Upper lobe of left lung (tissue), 6 donors: ENCODE measurements at regions not wholly inside any gene's neighbourhood (a gene's known extent, or its start where the extent isn't known, plus 50 kb on each side); places are given as distances from the start of the nearest gene placed in this dataset.

Experiments
- ATAC-seq, 2 donors: fragments of 200-7000 bp; cut with Tn5 transposase; one replicate each; pipeline ENCODE4 v1.9.1; 2022; ENCODE audit warnings: mild to moderate bottlenecking in 2 of 2, moderate library complexity in 2 of 2; ENCODE audit not compliant: low FRiP score in 2 of 2
- DNase-seq, 2 donors: peaks; one replicate each; pipeline ENCODE4 v3.0.0-alpha.2; 2019 to 2020
- H3K27ac ChIP-seq, 4 donors: fragments of 200-600 bp; sonication (generic); one replicate each; pipeline ENCODE4 v1.5.1; 2016 to 2019
- H3K27me3 ChIP-seq, 4 donors: fragments of 200-600 bp; sonication (generic); one replicate each; pipeline ENCODE4 v1.5.1; 2017 to 2019
- H3K36me3 ChIP-seq, 4 donors: fragments of 200-600 bp; sonication (generic); one replicate each; pipeline ENCODE4 v1.5.1; 2016 to 2019
- H3K4me1 ChIP-seq, 4 donors: fragments of 200-600 bp; sonication (generic); one replicate each; pipeline ENCODE4 v1.5.1; 2018 to 2019
- H3K4me3 ChIP-seq, 4 donors: fragments of 200-600 bp; sonication (generic); one replicate each; pipeline ENCODE4 v1.5.1; 2017 to 2019; ENCODE audit warnings: mild to moderate bottlenecking in 2 of 4, moderate library complexity in 1 of 4
- H3K9me3 ChIP-seq, 4 donors: fragments of 200-600 bp; sonication (generic); one replicate each; pipeline ENCODE4 v1.5.1; 2018 to 2019
- EP300 ChIP-seq, 4 donors: sonication (generic); formaldehyde crosslinking; IDR thresholded peaks; one replicate each; pipeline ENCODE4 v1.5.1; 2017; ENCODE audit warnings: antibody characterized with exemption in 4 of 4, control low read depth in 2 of 4
- POLR2A ChIP-seq, 4 donors: fragments of 450-650 bp; IDR thresholded peaks; one replicate each; pipeline ENCODE4 v1.5.1; 2016 to 2017; ENCODE audit warnings: antibody characterized with exemption in 4 of 4, mild to moderate bottlenecking in 2 of 4
- POLR2AphosphoS5 ChIP-seq, 2 donors: sonication (generic); formaldehyde crosslinking; IDR thresholded peaks; one replicate each; pipeline ENCODE4 v1.5.1; 2017; ENCODE audit warnings: antibody characterized with exemption in 2 of 2
- WGBS, 2 donors: methylation state at CpG; one replicate each; pipeline ENCODE4 v1.1.5; 2017 to 2018; 5-methylcytosine and 5-hydroxymethylcytosine counted together
- TF ChIP-seq, protein P1 (sequence below), 6 experiments: fragments of 450-650 bp in 4 of 6; fragments of 200-600 bp in 2 of 6; sonication (generic) in 2 of 6; IDR thresholded peaks; one replicate each; pipeline ENCODE4 v1.5.1; 2016 to 2019; ENCODE audit warnings: antibody characterized with exemption in 6 of 6
- donor health status: DM: no; HTN: no; CAD: no; lungs with moderate emphysema.
- donor health status: DM: no; HTN: yes; CAD: no; lungs with severe emphysema.

DNA sequence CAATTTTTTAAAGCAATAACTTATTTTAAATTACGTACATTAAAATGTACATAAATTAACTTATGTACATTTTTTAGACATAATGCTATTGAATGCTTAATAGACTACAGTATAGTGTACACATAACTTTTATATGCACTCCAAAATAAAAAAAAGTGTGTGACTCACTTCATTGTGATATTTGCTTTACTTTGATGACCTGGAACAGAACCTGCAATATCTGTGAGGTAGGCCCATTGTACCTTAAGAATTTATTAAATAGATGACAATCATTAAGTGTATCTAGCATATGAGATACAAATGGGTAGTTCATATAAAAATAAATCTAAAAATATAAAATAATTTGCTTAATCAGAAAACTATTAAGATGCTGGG, 276.7 kb downstream of the NFKBIZ start:
- Histone ChIP-seq H3K36me3 (no peaks in the 10 kb centered on the region), H3K27ac (no peak overlapping the region), H3K4me3 (no peak overlapping the region), H3K9me3 (peaks cover 0 to 17% (median 7%) of the 10 kb centered on the region in 4 donors), H3K27me3 (no peaks in the 10 kb centered on the region), H3K4me1 (peaks cover 5 to 21% (median 14%) of the 10 kb centered on the region in 4 donors)
- DNase-seq = no peak
- no peak for TF ChIP-seq POLR2A (IDR thresholded peaks at IDR 0.05)
- TF ChIP-seq, protein P1, sequence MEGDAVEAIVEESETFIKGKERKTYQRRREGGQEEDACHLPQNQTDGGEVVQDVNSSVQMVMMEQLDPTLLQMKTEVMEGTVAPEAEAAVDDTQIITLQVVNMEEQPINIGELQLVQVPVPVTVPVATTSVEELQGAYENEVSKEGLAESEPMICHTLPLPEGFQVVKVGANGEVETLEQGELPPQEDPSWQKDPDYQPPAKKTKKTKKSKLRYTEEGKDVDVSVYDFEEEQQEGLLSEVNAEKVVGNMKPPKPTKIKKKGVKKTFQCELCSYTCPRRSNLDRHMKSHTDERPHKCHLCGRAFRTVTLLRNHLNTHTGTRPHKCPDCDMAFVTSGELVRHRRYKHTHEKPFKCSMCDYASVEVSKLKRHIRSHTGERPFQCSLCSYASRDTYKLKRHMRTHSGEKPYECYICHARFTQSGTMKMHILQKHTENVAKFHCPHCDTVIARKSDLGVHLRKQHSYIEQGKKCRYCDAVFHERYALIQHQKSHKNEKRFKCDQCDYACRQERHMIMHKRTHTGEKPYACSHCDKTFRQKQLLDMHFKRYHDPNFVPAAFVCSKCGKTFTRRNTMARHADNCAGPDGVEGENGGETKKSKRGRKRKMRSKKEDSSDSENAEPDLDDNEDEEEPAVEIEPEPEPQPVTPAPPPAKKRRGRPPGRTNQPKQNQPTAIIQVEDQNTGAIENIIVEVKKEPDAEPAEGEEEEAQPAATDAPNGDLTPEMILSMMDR (IDR thresholded peaks at IDR 0.05) = no peak
- TF ChIP-seq EP300 (IDR thresholded peaks at IDR 0.05) = no peak
- no peak for TF ChIP-seq POLR2AphosphoS5 (IDR thresholded peaks at IDR 0.05)
- WGBS, 2 donors = 97 to 98% methylated on average over 1 of the region's 1 CpG
- no peak for ATAC-seq

DNA sequence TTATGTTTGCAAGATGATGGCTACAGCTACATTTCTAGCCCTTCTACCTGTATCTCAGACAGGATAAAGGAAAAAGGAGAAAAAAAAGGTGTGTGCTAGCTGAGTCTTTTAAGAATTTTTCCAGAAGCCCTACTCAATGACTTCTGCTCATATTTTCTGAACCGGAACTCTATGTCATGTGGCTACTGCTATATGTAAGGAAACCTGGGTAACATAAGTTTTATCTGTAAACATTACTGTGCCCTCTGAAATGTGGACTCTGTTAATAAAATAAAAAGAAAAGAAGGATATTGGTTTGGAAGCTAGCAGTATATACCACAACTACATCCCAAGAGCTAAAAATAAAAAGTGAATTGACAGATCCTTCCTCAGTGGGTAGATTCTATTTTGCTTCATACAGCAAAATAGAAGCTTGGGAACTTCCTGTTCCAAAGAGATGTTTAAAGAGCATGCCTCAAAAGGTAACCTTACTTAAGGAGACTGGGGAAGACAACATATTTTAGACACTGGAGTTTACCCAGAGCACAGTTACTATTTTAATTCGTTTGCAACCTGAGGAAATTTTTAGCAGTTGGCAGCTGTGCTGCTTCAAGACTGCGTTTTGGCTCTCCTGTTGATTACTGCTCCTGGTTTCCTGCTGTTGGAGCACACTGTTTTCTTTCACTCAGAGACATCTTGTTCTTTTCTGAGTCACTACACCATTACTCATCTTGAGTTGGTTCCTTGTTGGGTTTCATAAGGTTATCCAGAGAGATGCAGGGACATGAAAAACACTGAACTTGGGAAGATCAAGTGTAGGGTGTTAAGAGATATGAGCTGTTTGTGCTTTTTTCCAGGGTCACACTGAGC, 280.7 kb downstream of the NFKBIZ start:
- WGBS, 2 donors = 27 to 28% methylated on average over 3 of the region's 3 CpGs
- H3K27ac ChIP-seq = peak overlapping the region; percentile 13 to 69 (median 56)
- H3K9me3 ChIP-seq = no peaks in the 10 kb centered on the region
- H3K36me3 ChIP-seq = no peaks in the 10 kb centered on the region
- ATAC-seq (peak in 1 of 2 donors; percentile 91), DNase-seq (peak in 1 of 2 donors; percentile 43)
- H3K4me3 ChIP-seq = no peak overlapping the region
- no peaks in the 10 kb centered on the region for H3K27me3 ChIP-seq
- TF ChIP-seq POLR2AphosphoS5 (IDR thresholded peaks at IDR 0.05) = peak; percentile 56 to 71
- TF ChIP-seq EP300 (IDR thresholded peaks at IDR 0.05) = peak in 2 of 4 donors; percentile 61 to 94
- TF ChIP-seq, protein P1 (IDR thresholded peaks at IDR 0.05) = no peak
- peak in 1 of 4 donors; percentile 29 for TF ChIP-seq POLR2A (IDR thresholded peaks at IDR 0.05)
- peaks cover 13 to 26% (median 18%) of the 10 kb centered on the region in 4 donors for H3K4me1 ChIP-seq

DNA sequence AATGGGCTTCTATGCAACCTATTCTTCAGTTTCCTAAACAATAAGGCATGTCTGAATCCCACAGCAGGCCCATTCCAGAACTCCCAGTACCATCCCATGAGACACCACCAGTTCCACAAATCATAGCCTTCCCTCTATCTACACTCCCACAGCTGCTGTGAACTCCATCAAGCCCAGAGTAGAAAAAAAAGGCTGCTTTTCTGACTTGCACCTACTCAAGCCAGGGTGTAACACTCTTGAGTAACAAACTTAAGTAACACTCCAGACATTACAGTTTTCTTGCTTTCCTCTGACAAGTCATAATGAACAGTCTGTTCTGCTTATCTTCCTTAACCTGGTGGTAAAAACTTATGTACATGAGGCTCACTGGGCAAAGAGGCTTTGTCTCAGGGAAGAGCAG, 283.1 kb downstream of the NFKBIZ start:
- DNase-seq = no peak
- TF ChIP-seq EP300 (IDR thresholded peaks at IDR 0.05) = peak in 1 of 4 donors; percentile 25
- no peak for TF ChIP-seq POLR2AphosphoS5 (IDR thresholded peaks at IDR 0.05)
- Histone ChIP-seq H3K27ac (peak overlapping the region in 2 of 4 donors; percentile 16 to 36), H3K27me3 (no peaks in the 10 kb centered on the region), H3K36me3 (no peaks in the 10 kb centered on the region), H3K4me1 (peaks cover 13 to 25% (median 18%) of the 10 kb centered on the region in 4 donors), H3K4me3 (no peak overlapping the region), H3K9me3 (no peaks in the 10 kb centered on the region)
- peak; percentile 43 to 87 for ATAC-seq

DNA sequence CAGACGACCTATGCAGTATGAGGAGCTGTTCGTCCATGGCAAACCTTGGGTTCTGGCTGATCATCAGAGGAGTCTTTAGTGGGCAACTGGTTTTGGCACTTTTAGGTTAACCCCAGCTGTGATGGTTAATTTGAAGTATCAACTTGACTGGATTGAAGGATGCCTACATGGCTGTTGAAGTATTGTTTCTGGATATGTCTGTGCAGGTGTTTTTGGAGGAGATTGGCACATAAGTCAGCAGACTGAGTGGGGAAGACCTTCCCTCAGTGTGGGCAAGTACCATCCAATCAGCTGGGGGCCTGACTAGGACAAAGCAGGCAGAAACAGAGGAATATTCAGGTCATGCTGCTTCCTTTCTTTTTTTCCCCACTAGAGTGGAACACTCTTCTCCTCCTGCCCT, 284.1 kb downstream of the NFKBIZ start:
- ATAC-seq = no peak
- 94 to 97% methylated on average over 2 of the region's 2 CpGs for WGBS, 2 donors
- H3K36me3 ChIP-seq = no peaks in the 10 kb centered on the region

GRCh38 chr3:102135316-102135715, 286.0 kb downstream of the NFKBIZ start:
- Histone ChIP-seq H3K4me1 (peaks cover 4 to 18% (median 15%) of the 10 kb centered on the region in 4 donors), H3K9me3 (no peaks in the 10 kb centered on the region), H3K4me3 (no peak overlapping the region), H3K27ac (no peak overlapping the region), H3K36me3 (no peaks in the 10 kb centered on the region), H3K27me3 (no peaks in the 10 kb centered on the region)
- WGBS, 2 donors = 66 to 69% methylated on average over 5 of the region's 5 CpGs
- DNase-seq (no peak), ATAC-seq (no peak)
- TF ChIP-seq POLR2AphosphoS5 (IDR thresholded peaks at IDR 0.05) (no peak), EP300 (IDR thresholded peaks at IDR 0.05) (no peak), POLR2A (IDR thresholded peaks at IDR 0.05) (no peak)
- TF ChIP-seq, protein P1 (IDR thresholded peaks at IDR 0.05) = no peak

More for the DNA sequence above, 284.1 kb downstream of the NFKBIZ start:
- Histone ChIP-seq H3K27ac (no peak overlapping the region), H3K4me3 (no peak overlapping the region), H3K4me1 (peaks cover 13 to 25% (median 18%) of the 10 kb centered on the region in 4 donors), H3K27me3 (no peaks in the 10 kb centered on the region), H3K9me3 (no peaks in the 10 kb centered on the region)
- TF ChIP-seq, protein P1 (IDR thresholded peaks at IDR 0.05) = no peak
- TF ChIP-seq POLR2AphosphoS5 (IDR thresholded peaks at IDR 0.05) (no peak), EP300 (IDR thresholded peaks at IDR 0.05) (no peak), POLR2A (IDR thresholded peaks at IDR 0.05) (no peak)
- no peak for DNase-seq
